ENCODE measurements at regions not wholly inside any gene's neighbourhood (a gene's known extent, or its start where the extent isn't known, plus 50 kb on each side); places are given as distances from the start of the nearest gene placed in this dataset.

GRCh38 chr10:83991986-83992753 is 147.1 kb upstream of the GHITM start:
- TF ChIP-seq CTCF (IDR thresholded peaks at IDR 0.05): peak; percentile 78
- no peak for TF ChIP-seq ZFX (IDR thresholded peaks at IDR 0.05; ENCODE audit: borderline replicate concordance)
